Pulmonary artery endothelial cell (primary cell): ENCODE measurements at regions not wholly inside any gene's neighbourhood (a gene's known extent, or its start where the extent isn't known, plus 50 kb on each side); places are given as distances from the start of the nearest gene placed in this dataset.

Source experiments
- DNase-seq: peaks from one replicate; pipeline ENCODE4 v3.0.0-alpha.2; 2011; ENCODE audit warnings: low read depth, low spot score

GRCh38 chr2:66794070-66794469 lies 359.1 kb downstream of the MEIS1 start:
- DNase-seq = no peak

GRCh38 chr2:66794551-66794950 lies 359.6 kb downstream of the MEIS1 start:
- no peak for DNase-seq

- no peak for DNase-seq
Observed at GRCh38 chr2:66802877-66803276, 368.0 kb downstream of the MEIS1 start.

- no peak for DNase-seq
Observed at GRCh38 chr2:66803726-66804125, 368.8 kb downstream of the MEIS1 start.

GRCh38 chr2:66805016-66805865 lies 370.3 kb downstream of the MEIS1 start:
- DNase-seq = no peak

GRCh38 chr2:66805968-66806367 lies 371.0 kb downstream of the MEIS1 start:
- DNase-seq = no peak

GRCh38 chr2:66813525-66813924 lies 378.6 kb downstream of the MEIS1 start:
- DNase-seq = no peak

- DNase-seq = no peak
Observed at GRCh38 chr2:66813976-66814375, 379.1 kb downstream of the MEIS1 start.

GRCh38 chr2:66814916-66815315 lies 380.0 kb downstream of the MEIS1 start:
- DNase-seq = no peak

GRCh38 chr2:66815886-66816285 lies 381.0 kb downstream of the MEIS1 start:
- no peak for DNase-seq

- no peak for DNase-seq
Observed at GRCh38 chr2:66821168-66821567, 386.2 kb downstream of the MEIS1 start.

- DNase-seq = no peak
Observed at GRCh38 chr2:66822186-66822585, 387.3 kb downstream of the MEIS1 start.

GRCh38 chr2:66824926-66825325 lies 390.0 kb downstream of the MEIS1 start:
- DNase-seq = no peak

GRCh38 chr2:66827851-66828250 lies 392.9 kb downstream of the MEIS1 start:
- DNase-seq = no peak

GRCh38 chr2:66828876-66829275 lies 394.0 kb downstream of the MEIS1 start:
- DNase-seq = no peak

GRCh38 chr2:66830881-66831280 lies 396.0 kb downstream of the MEIS1 start:
- DNase-seq = no peak

- no peak for DNase-seq
Observed at GRCh38 chr2:66832646-66833435, 397.9 kb downstream of the MEIS1 start.

GRCh38 chr2:66834859-66835258 lies 399.9 kb downstream of the MEIS1 start:
- no peak for DNase-seq

GRCh38 chr2:66836851-66837250 lies 401.9 kb downstream of the MEIS1 start:
- no peak for DNase-seq

GRCh38 chr2:66839551-66840320 lies 404.8 kb downstream of the MEIS1 start:
- no peak for DNase-seq

GRCh38 chr2:66840321-66841002 lies 405.5 kb downstream of the MEIS1 start:
- no peak for DNase-seq
